SK-N-DZ (cell line): ENCODE measurements at regions not wholly inside any gene's neighbourhood (a gene's known extent, or its start where the extent isn't known, plus 50 kb on each side); places are given as distances from the start of the nearest gene placed in this dataset.

Source experiments
- DNase-seq: peaks from one replicate; pipeline ENCODE4 v3.0.0-alpha.2; 2015; ENCODE audit warnings: low spot score

GRCh38 chr12:109648521-109648920 is 65.1 kb upstream of the FAM222A start:
- no peak for DNase-seq

DNA sequence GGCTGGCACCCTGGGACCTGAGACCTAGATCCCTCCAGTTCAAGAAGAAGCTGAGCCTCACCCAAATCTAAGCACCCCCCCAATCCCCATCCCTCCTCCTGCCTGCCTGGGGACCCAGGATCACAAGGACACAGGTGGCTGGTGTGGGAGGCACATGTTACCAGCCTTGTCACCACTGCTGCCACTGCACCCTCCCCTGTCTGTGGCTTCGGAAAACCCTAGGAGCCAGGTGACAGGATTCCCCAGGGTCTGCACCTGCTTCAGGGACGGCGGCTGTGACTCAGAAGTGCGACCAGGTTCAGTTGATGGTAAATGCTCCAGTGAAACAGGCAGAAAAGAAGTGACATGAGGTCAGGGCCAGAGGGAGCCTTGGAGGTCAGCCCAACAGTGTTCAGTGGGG is 62.8 kb upstream of the FAM222A start:
- DNase-seq, result no peak

- no peak for DNase-seq
These were observed 62.0 kb upstream of the FAM222A start for GRCh38 chr12:109651596-109651995.

GRCh38 chr12:109652233-109652976 is 61.2 kb upstream of the FAM222A start:
- DNase-seq, result no peak

DNA sequence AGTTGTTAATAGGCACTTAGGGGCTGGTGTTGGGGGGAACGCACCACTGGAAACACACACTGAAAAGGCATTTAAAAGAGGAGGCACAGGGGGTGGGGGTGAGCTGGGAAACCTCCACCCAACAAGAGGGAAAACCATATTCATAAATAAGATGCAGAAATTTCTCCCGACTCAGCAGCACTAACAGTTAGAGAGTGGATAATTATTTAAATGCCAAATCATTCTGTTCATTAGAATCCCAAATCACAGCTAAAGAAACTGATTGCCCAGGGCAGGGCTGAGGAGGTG is 60.7 kb upstream of the FAM222A start:
- no peak for DNase-seq

GRCh38 chr12:109653890-109654289 is 59.7 kb upstream of the FAM222A start:
- DNase-seq, result no peak

DNA sequence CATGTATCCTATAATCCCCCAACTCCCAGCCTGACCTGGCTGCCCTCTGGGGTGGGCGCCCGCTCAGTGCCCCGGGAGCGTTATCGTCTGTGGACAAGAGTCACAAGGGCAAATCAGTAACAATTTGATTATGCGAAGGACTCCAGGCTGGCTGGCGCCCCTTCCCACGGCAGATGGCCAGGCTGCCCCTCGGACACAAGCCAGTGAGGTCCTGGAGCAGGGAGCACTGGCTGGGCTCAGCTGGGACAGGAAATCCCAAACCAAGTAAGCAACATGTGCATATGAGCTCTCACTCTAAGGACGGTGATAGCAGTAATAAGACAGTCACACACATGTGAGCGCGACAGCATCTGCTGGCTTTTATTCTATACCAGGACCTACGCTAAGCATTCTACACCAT is 59.3 kb upstream of the FAM222A start:
- peak; percentile 79 for DNase-seq

GRCh38 chr12:109655578-109655977 is 58.0 kb upstream of the FAM222A start:
- DNase-seq, result no peak

GRCh38 chr12:109656743-109657142 is 56.9 kb upstream of the FAM222A start:
- DNase-seq, result peak; percentile 70

GRCh38 chr12:109663795-109664194 is 49.8 kb upstream of the FAM222A start:
- DNase-seq, result no peak
